PC-9 (cell line): ENCODE measurements at regions not wholly inside any gene's neighbourhood (a gene's known extent, or its start where the extent isn't known, plus 50 kb on each side); places are given as distances from the start of the nearest gene placed in this dataset.
"Not testable (repeated sequence)": the region's sequence is repeated elsewhere in the genome, so short reads cannot be mapped to it uniquely, and the experiment has no call there.

Source experiments
- BruUV-seq: library from RNA; stranded (reverse); fragments of 400-500 nt; replicated peaks from 2 replicates; lab custom pipeline; 2021; lab: Mats Ljungman, UMichigan
- CTCF ChIA-PET: fragments of 300-600 bp; sonication (Branson Sonifier 250); formaldehyde crosslinking; loops from one replicate; lab custom pipeline; 2022; ENCODE audit warnings: antibody characterized with exemption; lab: Charles Lee
- POLR2A ChIA-PET: fragments of 300-600 bp; sonication (Branson Sonifier 250); formaldehyde crosslinking; loops from one replicate; lab custom pipeline; 2022; ENCODE audit warnings: antibody characterized with exemption; ENCODE audit not compliant: unreplicated experiment; lab: Charles Lee
- DNase-seq, 2 experiments: peaks; one replicate each; pipeline versions ENCODE4 v3.0.0 to v3.0.0-alpha.2; 2015 to 2022; ENCODE audit warnings: mixed read lengths in 1 of 2
- H2AFZ ChIP-seq: fragments of 200-600 bp; sonication (generic); 2 replicates; pipeline ENCODE4 v1.8.1; 2017; ENCODE audit warnings: antibody characterized with exemption
- H3F3A ChIP-seq: fragments of 200-600 bp; sonication (generic); 2 replicates; pipeline ENCODE4 v1.8.1; 2017; ENCODE audit warnings: antibody characterized with exemption, mild to moderate bottlenecking, low read depth; ENCODE audit not compliant: insufficient read depth
- H3K27ac ChIP-seq: fragments of 200-600 bp; sonication (generic); 2 replicates; pipeline ENCODE4 v1.6.1; 2016; ENCODE audit warnings: mixed run types
- H3K27me3 ChIP-seq: fragments of 200-600 bp; sonication (generic); 2 replicates; pipeline ENCODE4 v1.6.1; 2016; ENCODE audit warnings: low read depth, mixed run types; ENCODE audit not compliant: insufficient read depth
- H3K36me3 ChIP-seq: fragments of 200-600 bp; sonication (generic); 2 replicates; pipeline ENCODE4 v1.6.1; 2016; ENCODE audit warnings: low read depth, mixed run types
- H3K4me1 ChIP-seq: fragments of 200-600 bp; sonication (generic); replicated peaks from 2 replicates; pipeline ENCODE4 v1.6.1; 2016; ENCODE audit warnings: mixed run types; ENCODE audit not compliant: insufficient read depth
- H3K4me2 ChIP-seq: fragments of 200-600 bp; sonication (generic); 2 replicates; pipeline ENCODE4 v1.6.1; 2017; ENCODE audit warnings: mixed run types
- H3K4me3 ChIP-seq: fragments of 200-600 bp; sonication (generic); 2 replicates; pipeline ENCODE4 v1.6.1; 2016; ENCODE audit warnings: mixed run types
- H3K79me2 ChIP-seq: fragments of 200-600 bp; sonication (generic); 2 replicates; pipeline ENCODE4 v1.6.1; 2017; ENCODE audit warnings: low read depth, mixed run types
- H3K9me2 ChIP-seq: fragments of 200-600 bp; sonication (generic); 2 replicates; pipeline ENCODE4 v1.8.1; 2017; ENCODE audit warnings: mild to moderate bottlenecking; ENCODE audit not compliant: insufficient read depth
- H3K9me3 ChIP-seq: fragments of 200-600 bp; sonication (generic); 2 replicates; pipeline ENCODE4 v1.8.1; 2016; ENCODE audit warnings: low read depth; ENCODE audit not compliant: insufficient read depth
- H4K20me1 ChIP-seq: fragments of 200-600 bp; sonication (generic); 2 replicates; pipeline ENCODE4 v1.8.1; 2017; ENCODE audit not compliant: insufficient read depth
- CTCF ChIP-seq: fragments of 200-600 bp; sonication (generic); conservative IDR thresholded peaks from 2 replicates; pipeline ENCODE4 v1.6.1; 2017; ENCODE audit warnings: mixed run types, antibody characterized with exemption, mild to moderate bottlenecking, moderate library complexity
- EZH2 ChIP-seq: fragments of 200-600 bp; sonication (generic); IDR thresholded peaks from 2 replicates; pipeline ENCODE4 v1.8.0; 2017; ENCODE audit warnings: antibody characterized with exemption, low read depth
- intact Hi-C: fragments of 100-400 bp; cut with micrococcal nuclease; formaldehyde crosslinking; loops from one replicate; pipeline ENCODE4 v1.10.0; 2022; ENCODE audit not compliant: unreplicated experiment

- H3K27me3 ChIP-seq = no peaks in the 10 kb centered on the region
- POLR2A ChIA-PET = no interaction called here
These were observed 102.3 kb upstream of the GATA6 start for GRCh38 chr18:22067109-22067508.

GRCh38 chr18:22067682-22068081, 101.7 kb upstream of the GATA6 start:
- H3K4me2 ChIP-seq = no peak overlapping the region
- H3F3A ChIP-seq = no peaks in the 10 kb centered on the region
- H3K9me2 ChIP-seq = no peaks in the 10 kb centered on the region
- POLR2A ChIA-PET = no interaction called here
- no peak for TF ChIP-seq CTCF
- TF ChIP-seq EZH2 = no peak
- no TSS peak for BruUV-seq
- no peaks in the 10 kb centered on the region for H4K20me1 ChIP-seq
- H3K9me3 ChIP-seq = no peaks in the 10 kb centered on the region
- no peaks in the 10 kb centered on the region for H3K4me1 ChIP-seq
- DNase-seq = no peak
- H3K27me3 ChIP-seq = no peaks in the 10 kb centered on the region
- no peaks in the 10 kb centered on the region for H3K79me2 ChIP-seq
- CTCF ChIA-PET = no interaction called here
- no peak overlapping the region for H3K4me3 ChIP-seq
- intact Hi-C loops = no loop called here
- H2AFZ ChIP-seq = no peak overlapping the region
- H3K36me3 ChIP-seq = no peaks in the 10 kb centered on the region
- no peak overlapping the region for H3K27ac ChIP-seq

More at GRCh38 chr18:22067109-22067508, 102.3 kb upstream of the GATA6 start:
- TF ChIP-seq CTCF (no peak), EZH2 (no peak)
- Histone ChIP-seq H3K4me2 (no peak overlapping the region), H3K36me3 (no peaks in the 10 kb centered on the region), H4K20me1 (no peaks in the 10 kb centered on the region), H3K9me2 (no peaks in the 10 kb centered on the region), H3F3A (no peaks in the 10 kb centered on the region), H3K4me3 (no peak overlapping the region), H3K79me2 (no peaks in the 10 kb centered on the region), H3K4me1 (no peaks in the 10 kb centered on the region), H3K9me3 (no peaks in the 10 kb centered on the region), H3K27ac (no peak overlapping the region), H2AFZ (no peak overlapping the region)
- DNase-seq = no peak
- CTCF ChIA-PET = no interaction called here
- intact Hi-C loops = no loop called here
- no TSS peak for BruUV-seq

GRCh38 chr18:22068784-22069183, 100.6 kb upstream of the GATA6 start:
- intact Hi-C loops = not testable (repeated sequence)

GRCh38 chr18:22069916-22070315, 99.5 kb upstream of the GATA6 start:
- Histone ChIP-seq H3K4me1 (no peaks in the 10 kb centered on the region), H3K27me3 (no peaks in the 10 kb centered on the region), H3K27ac (no peak overlapping the region), H3K9me2 (no peaks in the 10 kb centered on the region), H3K36me3 (no peaks in the 10 kb centered on the region), H3K79me2 (no peaks in the 10 kb centered on the region), H2AFZ (no peak overlapping the region), H3K4me3 (no peak overlapping the region), H4K20me1 (no peaks in the 10 kb centered on the region), H3K9me3 (no peaks in the 10 kb centered on the region), H3K4me2 (no peak overlapping the region), H3F3A (no peaks in the 10 kb centered on the region)
- ChIA-PET CTCF (no interaction called here), POLR2A (no interaction called here)
- TF ChIP-seq CTCF = no peak
- TF ChIP-seq EZH2 = no peak
- BruUV-seq = no TSS peak
- no peak for DNase-seq
- intact Hi-C loops = no loop called here

More at GRCh38 chr18:22068784-22069183, 100.6 kb upstream of the GATA6 start:
- H3K4me1 ChIP-seq, H3K79me2 ChIP-seq, H3K9me3 ChIP-seq, H3K27me3 ChIP-seq, H2AFZ ChIP-seq, H3K9me2 ChIP-seq, BruUV-seq, H3K27ac ChIP-seq, H3F3A ChIP-seq, H3K4me2 ChIP-seq, DNase-seq, H4K20me1 ChIP-seq, POLR2A ChIA-PET, H3K36me3 ChIP-seq, H3K4me3 ChIP-seq, CTCF ChIA-PET: not testable (repeated sequence)
